ENCODE measurements at regions not wholly inside any gene's neighbourhood (a gene's known extent, or its start where the extent isn't known, plus 50 kb on each side); places are given as distances from the start of the nearest gene placed in this dataset.

GRCh38 chr9:79213417-79214125 is 358.2 kb upstream of the TLE4 start:
- H3K27me3 ChIP-seq, result no peaks in the 10 kb centered on the region
- DNase-seq, result peak; percentile 22
- no peaks in the 10 kb centered on the region for H3K36me3 ChIP-seq
- H3K4me3 ChIP-seq, result no peak overlapping the region
- no peaks in the 10 kb centered on the region for H3K9me3 ChIP-seq

- Histone ChIP-seq H3K36me3 (no peaks in the 10 kb centered on the region), H3K27me3 (no peaks in the 10 kb centered on the region), H3K4me3 (no peak overlapping the region), H3K9me3 (no peaks in the 10 kb centered on the region)
- peak; percentile 48 for DNase-seq
Measured at GRCh38 chr9:79215821-79216220, 355.9 kb upstream of the TLE4 start.

DNA sequence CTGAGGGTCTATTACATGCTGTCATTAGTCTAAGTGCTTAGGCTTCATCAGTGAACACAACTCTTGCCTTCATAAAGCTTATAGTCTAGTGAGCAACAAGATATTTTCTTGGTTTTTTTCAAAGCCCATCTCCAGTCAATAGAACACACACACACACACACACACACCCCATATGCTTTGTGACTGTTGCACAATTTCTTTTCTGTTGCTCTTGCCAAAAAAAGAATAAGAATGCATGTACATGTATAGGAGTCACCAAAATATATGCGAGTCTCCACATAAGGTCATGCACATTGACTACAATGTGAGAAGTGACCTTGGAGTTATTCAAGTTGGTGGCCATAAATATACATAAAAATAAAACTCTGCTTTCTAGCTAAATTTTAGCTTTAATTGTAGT is 351.5 kb upstream of the TLE4 start:
- Histone ChIP-seq H3K9me3 (no peaks in the 10 kb centered on the region), H3K27me3 (no peaks in the 10 kb centered on the region), H3K36me3 (no peaks in the 10 kb centered on the region), H3K4me3 (no peak overlapping the region)
- no peak for DNase-seq

DNA sequence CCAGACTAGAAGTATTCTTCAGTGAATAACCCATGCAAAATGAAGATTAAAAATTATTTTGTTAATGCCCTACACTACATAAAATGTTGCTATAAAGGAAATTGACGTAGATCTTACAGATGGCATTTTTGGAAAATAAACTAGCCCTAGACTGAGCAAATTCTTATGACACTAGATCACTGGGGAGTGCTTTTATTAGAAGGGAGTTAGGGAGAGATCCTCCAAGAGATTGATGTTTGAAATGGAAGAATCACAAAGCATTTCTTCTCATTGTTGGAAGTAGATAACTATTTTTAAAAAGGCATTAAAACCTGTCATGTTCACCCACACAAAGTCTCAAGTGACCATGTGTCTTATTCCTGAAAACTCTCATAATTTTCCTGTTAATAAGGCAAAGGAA is 351.1 kb upstream of the TLE4 start:
- no peaks in the 10 kb centered on the region for H3K9me3 ChIP-seq
- DNase-seq, result no peak

DNA sequence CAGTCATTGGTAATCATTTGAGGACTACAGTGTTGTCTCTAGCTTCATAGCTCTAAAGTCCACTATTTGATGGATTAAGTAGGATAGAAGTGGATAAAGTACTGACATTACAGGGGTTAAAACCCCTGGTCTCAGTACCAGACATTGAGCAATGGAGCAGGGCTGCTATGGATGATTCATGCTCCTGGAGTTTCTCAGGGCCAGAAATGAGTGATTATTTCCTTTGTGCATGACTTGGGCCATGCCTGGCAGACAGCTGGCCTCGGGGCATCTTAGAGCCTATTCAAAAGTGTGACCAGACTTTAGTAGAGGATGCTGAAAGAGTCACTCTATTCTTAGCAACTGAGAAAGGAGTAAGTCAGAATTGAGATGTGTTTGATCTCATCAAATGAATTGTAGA is 350.7 kb upstream of the TLE4 start:
- Histone ChIP-seq H3K4me3 (no peak overlapping the region), H3K9me3 (no peaks in the 10 kb centered on the region), H3K27me3 (no peaks in the 10 kb centered on the region), H3K36me3 (no peaks in the 10 kb centered on the region)
- peak; percentile 81 for DNase-seq

More for the DNA sequence above, 351.1 kb upstream of the TLE4 start:
- no peaks in the 10 kb centered on the region for H3K36me3 ChIP-seq
- H3K27me3 ChIP-seq, result no peaks in the 10 kb centered on the region
- no peak overlapping the region for H3K4me3 ChIP-seq

DNA sequence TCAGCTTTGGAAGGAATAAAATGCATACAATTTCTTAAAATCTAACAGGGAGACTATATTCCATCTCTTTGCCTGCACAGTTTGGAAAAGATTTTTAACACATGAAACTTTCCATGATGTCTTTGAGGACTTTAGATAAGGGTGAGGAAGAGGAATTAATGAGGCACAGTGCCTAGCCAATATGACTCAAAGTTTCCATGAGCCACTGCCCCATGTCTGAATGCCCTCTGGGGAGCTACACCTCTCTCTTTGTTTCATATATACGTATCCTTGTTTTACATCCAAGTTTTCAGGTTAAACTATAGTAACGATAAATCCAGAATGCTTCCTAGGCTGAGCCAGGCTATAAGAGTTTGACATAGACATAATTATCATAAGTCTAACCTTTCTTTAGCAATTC is 349.3 kb upstream of the TLE4 start:
- no peak for DNase-seq
- Histone ChIP-seq H3K9me3 (no peaks in the 10 kb centered on the region), H3K27me3 (no peaks in the 10 kb centered on the region), H3K4me3 (no peak overlapping the region), H3K36me3 (no peaks in the 10 kb centered on the region)

DNA sequence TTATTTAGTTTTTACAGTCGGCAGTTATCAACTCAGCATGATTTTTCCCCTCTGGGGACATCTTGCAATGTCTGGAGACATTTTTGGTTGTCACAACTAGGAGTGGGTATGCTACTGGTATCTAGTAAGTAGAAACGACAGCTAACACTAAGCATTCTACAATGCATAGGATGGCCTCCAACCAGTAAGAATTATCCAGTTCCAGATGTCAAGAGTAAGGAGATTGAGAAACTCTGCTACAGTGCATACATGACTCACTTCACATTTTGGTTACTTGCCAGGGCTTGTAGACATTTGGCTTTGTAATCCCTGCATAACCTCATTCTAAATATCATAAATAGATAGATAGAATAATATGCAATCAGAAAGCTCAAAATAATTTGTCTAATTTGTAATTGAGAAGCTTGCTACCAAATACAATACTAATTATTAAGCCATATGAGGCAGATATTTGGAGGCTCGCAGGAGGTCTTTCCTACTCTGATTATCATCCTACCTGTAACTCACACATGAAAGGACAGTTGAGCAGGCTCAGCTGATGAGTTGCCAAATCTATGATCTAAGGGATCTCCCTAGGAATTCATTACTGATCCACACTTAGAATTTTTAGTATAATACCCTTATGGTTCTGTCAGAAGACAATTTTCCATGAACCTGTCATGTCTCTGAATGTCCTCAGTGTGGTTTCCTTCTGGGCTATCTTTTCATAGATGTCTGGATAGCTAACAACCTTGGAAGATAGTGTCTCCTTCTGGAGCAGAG is 346.9 kb upstream of the TLE4 start:
- no peaks in the 10 kb centered on the region for H3K27me3 ChIP-seq
- DNase-seq, result peak; percentile 31
- no peak overlapping the region for H3K4me3 ChIP-seq
- H3K36me3 ChIP-seq, result no peaks in the 10 kb centered on the region
- H3K9me3 ChIP-seq, result no peaks in the 10 kb centered on the region

DNA sequence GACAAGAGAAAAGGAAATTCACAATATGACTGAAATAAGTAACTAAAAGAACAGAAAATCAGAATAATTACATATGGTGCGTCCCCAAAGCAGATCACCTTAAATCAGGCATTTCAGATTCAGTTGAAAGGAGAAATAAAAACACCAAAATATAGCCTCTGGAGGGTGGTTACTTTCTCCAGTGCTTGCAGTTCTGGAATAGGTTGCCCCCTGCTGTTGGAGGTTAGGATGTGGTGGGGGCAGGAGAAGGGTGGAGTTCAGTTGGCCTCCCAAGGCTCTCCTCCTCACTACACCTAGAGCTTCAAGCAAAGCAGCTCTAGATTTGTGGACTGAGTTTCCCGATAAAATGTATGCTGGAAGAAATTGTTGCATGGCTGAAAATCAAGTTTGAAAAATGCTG is 338.2 kb upstream of the TLE4 start:
- DNase-seq, result no peak
- no peaks in the 10 kb centered on the region for H3K27me3 ChIP-seq
- no peaks in the 10 kb centered on the region for H3K36me3 ChIP-seq
- H3K9me3 ChIP-seq, result no peaks in the 10 kb centered on the region
- no peak overlapping the region for H3K4me3 ChIP-seq

DNA sequence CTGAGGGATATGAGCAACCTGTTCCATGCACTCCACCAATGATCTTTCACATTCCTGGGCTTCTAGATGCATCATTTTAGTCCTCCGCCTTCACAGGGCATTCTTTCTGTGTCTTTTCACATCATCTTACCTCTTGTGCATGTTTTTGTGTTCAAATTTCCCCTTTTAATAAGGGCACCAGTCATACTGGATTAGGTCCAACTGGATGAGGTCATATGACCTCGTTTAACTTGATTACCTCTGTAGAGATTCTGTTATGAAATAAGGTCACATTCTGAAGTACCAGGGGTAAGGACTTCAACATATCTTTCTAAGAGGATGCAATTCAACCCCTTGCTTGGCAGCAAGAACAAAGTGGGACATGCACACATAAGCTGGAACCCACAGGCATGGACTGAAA is 335.3 kb upstream of the TLE4 start:
- no peaks in the 10 kb centered on the region for H3K36me3 ChIP-seq
- no peaks in the 10 kb centered on the region for H3K9me3 ChIP-seq
- no peak for DNase-seq
- H3K27me3 ChIP-seq, result no peaks in the 10 kb centered on the region
- H3K4me3 ChIP-seq, result no peak overlapping the region

GRCh38 chr9:79237861-79238260 is 333.9 kb upstream of the TLE4 start:
- DNase-seq, result no peak
- H3K27me3 ChIP-seq, result no peaks in the 10 kb centered on the region
- no peaks in the 10 kb centered on the region for H3K36me3 ChIP-seq
- no peak overlapping the region for H3K4me3 ChIP-seq
- no peaks in the 10 kb centered on the region for H3K9me3 ChIP-seq

DNA sequence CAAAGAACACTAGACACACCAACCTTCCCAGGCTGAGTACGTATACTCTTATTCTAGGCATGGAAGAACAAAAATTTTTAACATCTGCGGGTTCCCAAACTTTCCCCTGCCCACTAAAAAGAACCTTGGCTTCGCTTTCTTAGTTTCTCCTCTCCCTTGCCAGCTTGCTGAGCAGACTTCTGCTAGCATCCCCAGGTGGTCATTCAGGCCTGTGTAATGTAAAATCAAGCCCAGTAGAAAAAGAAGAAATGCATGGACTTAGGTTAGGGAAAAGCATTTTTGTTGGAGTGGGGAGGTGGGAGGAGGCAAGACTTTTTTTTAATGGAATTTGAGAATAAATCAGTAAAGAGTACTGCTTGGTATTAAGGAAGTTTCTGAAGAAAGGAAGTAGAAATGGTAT is 331.0 kb upstream of the TLE4 start:
- Histone ChIP-seq H3K27me3 (no peaks in the 10 kb centered on the region), H3K36me3 (no peaks in the 10 kb centered on the region), H3K9me3 (no peaks in the 10 kb centered on the region), H3K4me3 (no peak overlapping the region)
- DNase-seq, result no peak

DNA sequence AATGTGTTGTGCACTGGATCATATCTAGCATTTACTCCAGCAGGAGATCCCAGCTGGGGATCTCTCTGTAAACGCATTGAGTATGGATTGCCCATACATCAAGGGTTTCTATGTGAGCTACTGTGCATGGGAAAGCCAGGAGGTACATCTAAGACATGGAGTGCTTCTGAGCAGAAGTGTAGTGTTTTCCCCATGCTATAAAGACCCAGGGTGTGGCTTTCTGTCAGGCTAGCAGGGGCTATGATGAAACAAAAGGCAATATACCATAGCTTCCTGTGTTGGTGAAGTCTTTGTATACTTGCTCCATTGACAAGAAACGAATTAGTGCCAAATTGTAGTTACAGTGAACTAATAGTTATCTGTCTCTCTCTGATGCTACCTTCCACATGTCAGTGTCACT is 329.3 kb upstream of the TLE4 start:
- DNase-seq, result no peak
- H3K27me3 ChIP-seq, result no peaks in the 10 kb centered on the region
- no peaks in the 10 kb centered on the region for H3K36me3 ChIP-seq
- H3K4me3 ChIP-seq, result no peak overlapping the region
- no peaks in the 10 kb centered on the region for H3K9me3 ChIP-seq

GRCh38 chr9:79246170-79246569 is 325.6 kb upstream of the TLE4 start:
- Histone ChIP-seq H3K4me3 (no peak overlapping the region), H3K27me3 (no peaks in the 10 kb centered on the region), H3K9me3 (no peaks in the 10 kb centered on the region), H3K36me3 (no peaks in the 10 kb centered on the region)
- no peak for DNase-seq

GRCh38 chr9:79247021-79247420 is 324.7 kb upstream of the TLE4 start:
- Histone ChIP-seq H3K4me3 (no peak overlapping the region), H3K36me3 (no peaks in the 10 kb centered on the region), H3K27me3 (no peaks in the 10 kb centered on the region), H3K9me3 (no peaks in the 10 kb centered on the region)
- no peak for DNase-seq

GRCh38 chr9:79250806-79251205 is 321.0 kb upstream of the TLE4 start:
- no peaks in the 10 kb centered on the region for H3K27me3 ChIP-seq
- no peaks in the 10 kb centered on the region for H3K36me3 ChIP-seq
- DNase-seq, result no peak
- H3K4me3 ChIP-seq, result no peak overlapping the region
- H3K9me3 ChIP-seq, result no peaks in the 10 kb centered on the region

GRCh38 chr9:79254900-79255650 is 316.7 kb upstream of the TLE4 start:
- no peak for DNase-seq
- no peaks in the 10 kb centered on the region for H3K36me3 ChIP-seq
- H3K27me3 ChIP-seq, result no peaks in the 10 kb centered on the region
- no peaks in the 10 kb centered on the region for H3K9me3 ChIP-seq
- no peak overlapping the region for H3K4me3 ChIP-seq

DNA sequence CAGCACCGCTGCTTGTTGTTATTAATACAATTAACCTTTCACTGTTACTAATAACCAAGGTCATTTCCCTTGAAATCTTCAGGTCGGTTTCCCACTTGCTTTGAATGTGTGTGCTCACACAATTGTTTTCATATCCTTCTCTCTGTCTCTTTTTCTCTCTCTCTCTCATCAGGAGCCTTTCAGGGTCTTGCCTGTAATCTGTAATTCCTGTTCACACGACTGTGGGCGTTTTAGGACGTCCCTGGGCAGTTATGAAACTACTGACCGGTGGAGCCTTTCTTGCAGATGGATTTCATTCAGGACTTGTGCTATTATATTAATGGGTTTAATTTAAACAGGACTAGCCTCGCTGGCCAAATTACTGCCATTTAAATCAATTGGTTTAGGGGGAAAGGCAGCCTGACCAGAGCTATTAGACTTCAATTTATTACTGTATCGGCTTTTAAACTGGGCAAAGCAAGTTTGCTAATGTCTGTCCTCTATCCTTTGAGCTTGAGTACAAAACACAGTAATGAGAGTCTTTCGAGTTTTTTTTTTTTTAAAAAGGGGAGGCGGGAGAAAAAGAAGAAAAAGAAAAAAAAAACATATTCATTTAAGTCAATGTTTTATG is 316.0 kb upstream of the TLE4 start:
- Histone ChIP-seq H3K4me3 (no peak overlapping the region), H3K9me3 (no peaks in the 10 kb centered on the region), H3K36me3 (no peaks in the 10 kb centered on the region), H3K27me3 (no peaks in the 10 kb centered on the region)
- no peak for DNase-seq
